OCI-LY7 (cell line): ENCODE measurements at regions not wholly inside any gene's neighbourhood (a gene's known extent, or its start where the extent isn't known, plus 50 kb on each side); places are given as distances from the start of the nearest gene placed in this dataset.

Source experiments
- BruUV-seq: library from RNA; stranded (reverse); fragments of 400-500 nt; replicated peaks from 2 replicates; lab custom pipeline; 2021; lab: Mats Ljungman, UMichigan
- CTCF ChIA-PET: fragments of 300-600 bp; sonication (Branson Sonifier 250); formaldehyde crosslinking; loops from one replicate; lab custom pipeline; 2022; ENCODE audit warnings: antibody characterized with exemption; ENCODE audit not compliant: unreplicated experiment; lab: Charles Lee
- POLR2A ChIA-PET: fragments of 300-600 bp; sonication (Branson Sonifier 250); formaldehyde crosslinking; loops from one replicate; lab custom pipeline; 2022; ENCODE audit warnings: antibody characterized with exemption; lab: Charles Lee
- DNase-seq: peaks from one replicate; pipeline ENCODE4 v3.0.0-alpha.2; 2015; ENCODE audit warnings: low spot score
- H2AFZ ChIP-seq: fragments of 200-600 bp; sonication (generic), shearing (Covaris generic); 2 replicates; pipeline ENCODE4 v1.6.1; 2014; ENCODE audit warnings: mild to moderate bottlenecking, antibody characterized with exemption, low read length, moderate library complexity
- H3K27ac ChIP-seq: fragments of 200-600 bp; sonication (generic); 2 replicates; pipeline ENCODE4 v1.5.1; 2014; ENCODE audit warnings: mixed run types, low read depth, mild to moderate bottlenecking, moderate library complexity, low read length, inconsistent platforms; ENCODE audit not compliant: poor library complexity, severe bottlenecking
- H3K36me3 ChIP-seq: fragments of 200-600 bp; sonication (generic); 2 replicates; pipeline ENCODE4 v1.6.1; 2014; ENCODE audit warnings: mild to moderate bottlenecking, antibody characterized with exemption, low read length, moderate library complexity, mixed read lengths; ENCODE audit not compliant: insufficient read depth
- H3K4me1 ChIP-seq: fragments of 200-600 bp; sonication (generic); 2 replicates; pipeline ENCODE4 v1.5.1; 2014; ENCODE audit warnings: mild to moderate bottlenecking, low read length; ENCODE audit not compliant: insufficient read depth, poor library complexity, severe bottlenecking
- H3K4me2 ChIP-seq: fragments of 200-600 bp; sonication (generic); 2 replicates; pipeline ENCODE4 v1.6.1; 2014; ENCODE audit warnings: mild to moderate bottlenecking, low read length
- H3K4me3 ChIP-seq: fragments of 200-600 bp; sonication (generic); 2 replicates; pipeline ENCODE4 v1.5.1; 2014; ENCODE audit warnings: mild to moderate bottlenecking, low read depth, low read length; ENCODE audit not compliant: poor library complexity, severe bottlenecking
- H3K79me2 ChIP-seq: fragments of 200-600 bp; sonication (generic); 2 replicates; pipeline ENCODE4 v1.6.1; 2016; ENCODE audit warnings: low read depth, mild to moderate bottlenecking, low read length, moderate library complexity, mixed read lengths; ENCODE audit not compliant: insufficient read depth
- H3K9me2 ChIP-seq: fragments of 200-600 bp; sonication (generic); 2 replicates; pipeline ENCODE4 v1.6.1; 2016; ENCODE audit warnings: mild to moderate bottlenecking, low read length, mixed read lengths; ENCODE audit not compliant: insufficient read depth
- H3K9me3 ChIP-seq: fragments of 200-600 bp; sonication (generic); 2 replicates; pipeline ENCODE4 v1.6.1; 2014; ENCODE audit warnings: mild to moderate bottlenecking, mixed run types, low read length, mixed read lengths
- H4K20me1 ChIP-seq: fragments of 200-600 bp; sonication (generic); 2 replicates; pipeline ENCODE4 v1.6.1; 2014; ENCODE audit warnings: mild to moderate bottlenecking, antibody characterized with exemption, low read length, moderate library complexity, mixed read lengths; ENCODE audit not compliant: insufficient read depth
- CTCF ChIP-seq: fragments of 200-600 bp; sonication (generic); conservative IDR thresholded peaks from 2 replicates; pipeline ENCODE4 v1.5.1; 2014; ENCODE audit warnings: mild to moderate bottlenecking, antibody characterized with exemption, low read length, moderate library complexity, mixed read lengths
- EZH2phosphoT487 ChIP-seq: fragments of 200-600 bp; sonication (generic); IDR thresholded peaks from 2 replicates; pipeline ENCODE4 v1.6.1; 2018; ENCODE audit warnings: low read depth, borderline replicate concordance, mild to moderate bottlenecking, mixed run types, antibody characterized with exemption, low read length, moderate library complexity, mixed read lengths
- intact Hi-C: fragments of 100-400 bp; cut with micrococcal nuclease; formaldehyde crosslinking; loops from one replicate; pipeline ENCODE4 v1.10.0; 2022; ENCODE audit not compliant: unreplicated experiment

- Histone ChIP-seq H3K27ac (no peak overlapping the region), H3K4me3 (no peak overlapping the region), H3K9me3 (no peaks in the 10 kb centered on the region), H3K9me2 (no peaks in the 10 kb centered on the region), H2AFZ (no peak overlapping the region), H3K4me2 (no peak overlapping the region), H4K20me1 (no peaks in the 10 kb centered on the region), H3K79me2 (no peaks in the 10 kb centered on the region), H3K36me3 (no peaks in the 10 kb centered on the region), H3K4me1 (no peaks in the 10 kb centered on the region)
- ChIA-PET POLR2A (no interaction called here), CTCF (no interaction called here)
- DNase-seq, result no peak
- no peak for TF ChIP-seq EZH2phosphoT487
- TF ChIP-seq CTCF, result no peak
- BruUV-seq, result no TSS peak
- intact Hi-C loops, result no loop called here
These were observed 97.6 kb upstream of the CTTNBP2 start for GRCh38 chr7:117970801-117971200.

GRCh38 chr7:117971556-117972244 is 98.5 kb upstream of the CTTNBP2 start:
- intact Hi-C loops, result no loop called here
- no peak overlapping the region for H3K4me3 ChIP-seq
- H3K36me3 ChIP-seq, result no peaks in the 10 kb centered on the region
- H3K4me1 ChIP-seq, result no peaks in the 10 kb centered on the region
- H3K4me2 ChIP-seq, result no peak overlapping the region
- CTCF ChIA-PET, result no interaction called here
- H4K20me1 ChIP-seq, result no peaks in the 10 kb centered on the region
- no peak overlapping the region for H2AFZ ChIP-seq
- no peaks in the 10 kb centered on the region for H3K9me3 ChIP-seq
- DNase-seq, result no peak
- H3K79me2 ChIP-seq, result no peaks in the 10 kb centered on the region
- no TSS peak for BruUV-seq
- TF ChIP-seq CTCF, result no peak
- no peak for TF ChIP-seq EZH2phosphoT487
- no peak overlapping the region for H3K27ac ChIP-seq
- POLR2A ChIA-PET, result no interaction called here
- no peaks in the 10 kb centered on the region for H3K9me2 ChIP-seq

GRCh38 chr7:117972606-117973005 is 99.4 kb upstream of the CTTNBP2 start:
- DNase-seq, result no peak
- no peaks in the 10 kb centered on the region for H3K4me1 ChIP-seq
- CTCF ChIA-PET, result no interaction called here
- POLR2A ChIA-PET, result no interaction called here
- no peaks in the 10 kb centered on the region for H4K20me1 ChIP-seq
- H3K27ac ChIP-seq, result no peak overlapping the region
- H3K4me3 ChIP-seq, result no peak overlapping the region
- no peaks in the 10 kb centered on the region for H3K9me3 ChIP-seq
- H2AFZ ChIP-seq, result no peak overlapping the region
- no peaks in the 10 kb centered on the region for H3K9me2 ChIP-seq
- H3K4me2 ChIP-seq, result no peak overlapping the region
- TF ChIP-seq EZH2phosphoT487, result no peak
- TF ChIP-seq CTCF, result no peak
- intact Hi-C loops, result no loop called here
- H3K36me3 ChIP-seq, result no peaks in the 10 kb centered on the region
- no TSS peak for BruUV-seq
- H3K79me2 ChIP-seq, result no peaks in the 10 kb centered on the region
